NCI-H2227 treated with DMSO at 0.1 percent for 48 hours (cell line): ENCODE measurements at regions not wholly inside any gene's neighbourhood (a gene's known extent, or its start where the extent isn't known, plus 50 kb on each side); places are given as distances from the start of the nearest gene placed in this dataset.

Experiments
- DNase-seq: peaks from one replicate; lab custom pipeline; 2025; lab: John Stamatoyannopoulos, UW

DNA sequence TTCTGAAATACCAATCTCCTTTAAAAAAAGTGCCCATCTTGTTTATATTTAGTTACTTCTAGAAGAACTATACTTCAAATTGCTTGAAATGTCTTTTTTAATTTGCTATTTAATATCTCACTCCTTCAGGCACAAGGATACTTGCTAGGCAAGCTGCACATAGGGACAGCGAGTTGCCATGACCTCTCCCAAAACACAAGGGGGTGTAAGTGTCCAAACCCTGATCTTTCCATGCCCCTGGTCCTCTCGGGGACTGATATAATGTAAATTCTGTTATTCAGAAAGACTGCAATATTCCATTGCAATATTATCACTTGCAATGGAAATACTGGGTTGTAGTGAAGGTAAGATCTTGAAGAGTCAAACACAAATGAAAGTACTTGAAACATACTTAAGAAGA is 480.4 kb downstream of the CETN3 start:
- no peak for DNase-seq

DNA sequence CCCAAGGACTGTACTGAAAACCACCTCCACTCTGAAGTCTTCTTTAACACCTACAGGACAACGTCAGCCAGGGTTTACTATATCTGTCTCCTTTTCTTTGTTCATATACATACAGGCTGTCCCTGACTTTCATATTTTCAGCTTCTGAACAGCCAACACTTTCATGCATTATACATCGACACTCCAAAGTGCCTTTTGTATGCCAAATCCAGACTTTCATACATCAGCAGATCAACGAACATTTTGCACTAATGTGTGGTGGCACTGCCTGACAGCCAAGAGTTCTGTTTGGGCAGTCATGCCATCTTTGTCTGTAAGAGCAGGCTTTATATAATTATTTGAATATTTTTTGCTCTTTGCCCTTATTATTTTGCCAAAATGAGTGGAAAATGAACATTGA is 487.4 kb downstream of the CETN3 start:
- no peak for DNase-seq

DNA sequence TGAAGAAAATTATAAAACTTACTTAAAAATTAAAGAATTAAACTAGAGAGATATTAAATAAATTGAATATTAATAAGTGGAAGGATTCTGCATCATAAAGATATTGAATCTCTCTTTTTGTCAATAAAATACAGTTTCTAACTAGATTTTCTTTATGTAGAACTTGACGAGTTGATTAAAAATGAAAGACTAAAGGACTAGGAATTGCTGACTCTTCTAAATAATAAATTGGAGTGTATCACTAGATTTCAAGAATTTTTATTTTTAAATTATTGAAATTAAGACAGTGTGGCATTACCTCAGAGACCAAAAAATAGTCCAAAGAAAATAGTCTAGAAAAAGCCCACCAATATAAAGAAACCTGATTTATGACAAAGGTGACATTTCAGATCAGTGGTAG is 492.4 kb downstream of the CETN3 start:
- no peak for DNase-seq

DNA sequence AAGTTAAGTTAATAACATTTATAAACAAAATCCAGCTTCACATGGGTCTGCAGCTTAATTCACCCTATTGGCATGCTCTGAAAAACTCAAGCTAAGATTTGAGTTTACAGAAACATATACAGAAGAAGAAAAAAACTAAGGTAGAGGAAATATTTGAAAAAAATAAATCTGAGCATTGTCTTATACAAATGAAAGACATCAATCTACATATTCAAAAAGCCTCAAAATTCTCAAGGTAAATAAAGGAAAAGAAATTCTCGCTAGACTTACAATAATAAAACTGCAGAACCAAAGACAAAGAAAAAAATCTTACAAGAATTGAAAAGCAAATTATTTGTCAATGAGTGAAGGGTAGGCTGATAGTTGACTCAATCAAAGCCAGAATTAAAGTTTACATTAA is 493.4 kb downstream of the CETN3 start:
- DNase-seq = no peak

DNA sequence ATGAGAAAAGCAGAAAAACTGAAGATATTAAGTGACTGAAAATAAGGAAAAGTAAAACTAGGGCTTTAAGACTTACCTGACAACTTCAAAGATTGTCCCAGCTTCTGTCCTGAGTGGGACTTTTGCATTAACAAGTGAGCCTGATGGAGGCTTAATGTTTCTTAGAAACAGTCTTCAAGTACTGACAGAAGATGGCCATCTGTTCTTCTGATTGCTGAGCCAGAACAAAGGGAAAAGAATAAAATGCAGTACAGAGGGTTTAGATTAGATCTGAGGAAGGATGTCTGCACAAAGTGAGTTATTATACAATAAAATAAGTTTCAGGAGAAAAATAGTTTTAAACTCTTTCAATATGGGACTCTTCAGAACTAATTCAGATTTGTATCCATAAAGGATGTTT is 500.7 kb downstream of the CETN3 start:
- DNase-seq = no peak

DNA sequence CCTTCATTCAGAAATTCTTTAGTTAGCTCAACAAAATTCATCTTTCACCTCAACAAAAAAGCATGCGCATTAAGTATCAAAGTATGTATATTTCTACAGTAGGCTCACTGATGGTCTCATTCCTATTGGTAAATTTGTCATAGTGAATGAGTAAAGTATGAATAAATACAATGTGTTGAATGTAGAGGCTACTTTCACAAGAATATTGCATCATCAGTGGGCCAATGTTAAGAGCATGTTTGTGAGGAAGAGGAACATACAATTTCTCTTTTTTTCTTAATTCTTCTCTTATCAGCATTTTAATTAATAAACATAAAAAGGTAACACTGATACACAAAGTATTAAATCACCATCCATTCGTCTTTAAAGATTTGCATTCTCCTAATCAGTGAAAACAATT is 505.1 kb downstream of the CETN3 start:
- no peak for DNase-seq

DNA sequence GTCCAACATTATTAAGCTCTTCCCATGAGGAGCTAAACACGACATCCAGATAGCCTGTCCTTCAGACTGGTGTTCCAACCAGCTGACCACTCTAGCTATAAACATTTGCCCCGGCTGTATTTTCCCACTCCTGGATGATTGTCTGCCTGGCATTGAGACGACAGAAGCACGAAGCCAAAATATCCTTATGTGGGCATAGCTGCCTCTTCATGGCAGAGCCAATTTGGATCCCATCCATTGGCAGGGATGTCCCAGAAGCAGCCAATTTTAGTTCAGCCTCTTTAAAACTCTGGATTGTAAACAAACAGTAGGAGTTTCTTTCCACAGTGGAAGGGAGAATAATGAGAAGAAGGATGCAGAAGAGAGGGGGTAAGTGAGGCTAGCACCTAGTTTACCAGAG is 507.6 kb downstream of the CETN3 start:
- no peak for DNase-seq

DNA sequence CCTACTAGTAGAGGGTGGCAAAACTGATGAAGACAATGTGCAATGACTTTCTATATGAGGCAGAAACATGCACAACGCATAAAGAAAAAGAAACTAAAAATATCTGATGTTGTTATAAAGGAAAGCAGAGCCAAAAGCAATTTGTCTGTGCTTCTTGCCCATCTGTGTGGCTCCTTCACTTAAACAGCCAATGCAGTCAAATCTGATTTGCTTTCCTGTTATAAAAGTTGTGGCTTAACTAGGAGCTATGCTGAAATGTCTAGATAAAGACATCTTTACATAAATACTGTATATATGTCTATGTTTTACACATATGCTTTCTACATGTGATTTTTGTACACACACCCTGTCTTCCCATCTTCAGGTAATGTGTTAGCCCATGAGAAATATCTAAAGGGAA is 508.2 kb downstream of the CETN3 start:
- no peak for DNase-seq

DNA sequence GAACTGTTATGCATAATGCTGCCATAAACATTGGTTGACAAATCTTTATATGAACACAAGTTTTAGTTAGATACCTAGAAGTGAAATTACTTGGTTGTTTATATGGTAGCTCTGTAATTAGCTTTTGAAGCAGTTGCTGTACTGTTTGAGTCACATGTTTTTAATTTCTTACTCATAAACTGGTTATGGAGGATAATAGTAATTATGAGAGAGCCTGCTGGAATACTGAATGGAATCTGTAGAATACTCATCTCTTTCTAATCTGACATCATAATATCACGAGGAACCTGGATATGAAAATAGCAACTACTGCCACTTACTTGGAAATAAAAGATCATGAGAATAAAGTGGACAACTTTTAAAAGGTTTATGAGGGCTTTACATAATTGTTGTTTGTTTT is 509.2 kb downstream of the CETN3 start:
- DNase-seq = no peak

DNA sequence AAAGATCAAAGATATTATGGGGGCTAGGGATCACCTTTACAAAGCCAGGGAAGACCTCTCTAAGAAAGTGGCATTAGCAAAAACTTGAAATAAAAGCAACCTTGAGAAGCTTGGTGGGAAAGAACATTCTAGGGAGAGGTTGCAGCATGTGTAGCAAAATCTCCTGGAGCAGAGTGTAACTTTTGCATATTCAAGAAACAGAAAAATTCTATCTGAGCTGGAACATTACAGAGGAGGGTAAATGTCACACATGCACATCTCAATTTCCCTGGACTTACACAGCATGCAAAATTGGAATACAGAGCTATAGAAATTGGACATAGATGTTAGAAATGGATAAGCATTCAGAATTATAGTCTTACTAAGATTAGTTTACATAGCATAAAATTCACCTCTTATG is 510.0 kb downstream of the CETN3 start:
- DNase-seq = no peak

DNA sequence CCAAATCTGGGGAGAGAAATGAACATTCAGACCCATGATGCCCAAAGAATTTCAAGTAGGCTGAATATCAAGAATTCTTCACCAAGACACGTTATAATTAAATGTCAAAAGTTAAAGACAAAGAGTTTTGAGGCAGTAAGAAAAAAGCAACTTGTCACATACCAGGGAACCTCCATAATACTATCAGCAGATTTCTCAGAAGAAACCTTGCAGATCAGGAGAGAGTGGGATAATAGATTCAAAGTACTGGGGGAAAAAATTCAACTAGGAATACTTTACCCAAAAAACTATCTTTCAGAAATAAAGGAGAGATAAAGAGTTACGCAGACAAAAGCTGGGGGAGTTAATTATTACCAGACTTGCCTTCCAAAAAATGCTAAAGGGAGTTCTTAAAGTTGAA is 516.0 kb downstream of the CETN3 start:
- DNase-seq = no peak

DNA sequence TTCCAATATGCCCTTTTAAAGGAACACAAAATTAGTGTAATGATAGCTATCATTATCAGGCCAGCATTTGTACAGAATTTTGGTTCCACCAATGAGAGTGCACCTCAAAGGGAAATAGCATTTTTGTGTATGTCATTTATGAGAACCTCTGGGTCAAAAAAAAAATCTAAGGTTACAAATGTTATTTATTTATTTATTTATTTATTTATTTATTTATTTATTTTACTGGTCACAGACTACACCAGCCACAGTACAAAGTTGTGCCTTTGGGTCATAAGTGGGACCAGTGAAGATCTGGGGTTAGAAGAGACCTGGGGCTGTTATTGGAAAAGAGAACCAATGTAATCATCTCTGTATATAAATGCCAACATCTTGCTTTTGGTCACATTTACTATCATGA is 523.9 kb downstream of the CETN3 start:
- DNase-seq = no peak

DNA sequence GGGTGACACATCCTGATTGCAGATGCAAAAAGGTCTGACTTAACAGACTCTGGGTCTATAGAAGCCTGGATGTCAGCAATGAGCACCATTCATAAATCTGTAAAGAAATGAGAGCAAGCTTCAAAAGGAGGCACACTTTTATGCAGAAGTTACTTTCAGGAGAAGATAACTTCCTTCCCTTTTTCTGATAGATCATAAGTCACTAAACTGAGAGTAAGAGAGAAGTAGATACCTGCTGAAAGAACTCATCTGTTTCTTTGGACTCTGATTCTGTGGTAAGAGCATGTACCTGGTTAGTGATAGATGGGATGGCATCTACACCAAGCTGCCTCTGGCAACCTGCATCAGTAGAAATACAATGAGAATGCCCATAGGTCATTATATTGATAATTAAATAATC is 525.6 kb downstream of the CETN3 start:
- DNase-seq = no peak

DNA sequence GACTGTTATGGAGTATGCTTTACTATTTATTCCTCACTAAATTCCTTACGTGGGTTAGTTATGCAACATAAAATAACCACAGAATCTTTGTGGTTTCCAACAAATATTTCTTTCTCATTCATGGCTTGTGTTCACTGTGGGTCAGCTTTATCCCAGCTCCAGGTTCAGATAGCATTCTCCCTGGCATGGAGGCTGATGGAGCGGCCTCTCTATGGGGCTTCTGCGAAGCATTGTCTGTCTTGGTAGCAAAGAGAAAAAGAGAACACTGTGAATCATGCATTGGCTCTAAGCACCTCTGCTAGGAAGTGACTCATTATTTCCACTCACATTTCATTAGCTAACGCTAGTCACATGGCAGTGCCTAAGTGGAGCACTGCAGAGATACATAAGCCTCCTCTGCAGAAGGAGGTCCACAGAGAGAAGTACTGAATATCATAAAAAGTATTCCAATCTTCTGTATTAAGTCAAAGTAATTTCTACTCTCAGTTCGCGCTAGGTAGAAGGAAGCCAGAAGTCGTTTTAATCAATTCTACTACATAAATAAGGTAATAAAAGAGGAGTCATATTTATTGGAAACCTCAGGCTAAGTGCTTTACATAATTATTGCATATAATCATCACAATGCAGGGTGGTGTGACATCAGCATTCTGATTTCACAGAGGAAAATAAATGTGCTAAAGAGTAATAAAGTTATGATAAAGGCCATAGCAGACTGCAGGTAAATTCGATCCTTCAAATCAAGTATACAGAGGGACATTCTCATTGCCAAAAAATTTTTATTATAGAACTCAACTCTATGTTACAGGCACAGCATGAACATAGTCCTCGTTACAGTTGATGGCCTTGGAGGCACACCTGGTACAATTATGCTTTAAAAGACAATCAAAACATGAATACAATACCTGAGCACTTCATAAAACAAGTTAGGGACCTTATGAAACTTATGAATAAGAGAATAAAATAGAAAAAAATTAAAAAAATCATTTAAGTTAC is 531.1 kb downstream of the CETN3 start:
- DNase-seq = no peak

DNA sequence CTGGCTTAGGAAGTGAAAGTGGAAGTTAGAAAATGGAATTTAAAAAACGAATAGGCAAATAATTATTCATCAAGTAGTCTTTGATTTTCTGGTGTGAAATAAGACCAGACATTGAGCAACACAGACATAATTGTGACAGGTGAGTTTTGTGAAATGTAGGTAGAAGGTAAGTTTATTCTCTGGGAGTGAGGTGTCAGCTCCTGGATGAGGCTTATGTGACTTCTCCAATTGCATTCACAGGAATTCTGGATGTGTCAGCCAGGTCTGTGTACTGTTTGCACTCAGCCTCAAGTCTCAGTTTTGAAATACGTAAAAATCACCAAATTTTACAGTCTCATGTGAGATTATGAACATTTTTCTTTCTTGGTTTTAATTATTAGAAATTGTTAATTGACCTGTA is 537.6 kb downstream of the CETN3 start:
- DNase-seq = no peak

DNA sequence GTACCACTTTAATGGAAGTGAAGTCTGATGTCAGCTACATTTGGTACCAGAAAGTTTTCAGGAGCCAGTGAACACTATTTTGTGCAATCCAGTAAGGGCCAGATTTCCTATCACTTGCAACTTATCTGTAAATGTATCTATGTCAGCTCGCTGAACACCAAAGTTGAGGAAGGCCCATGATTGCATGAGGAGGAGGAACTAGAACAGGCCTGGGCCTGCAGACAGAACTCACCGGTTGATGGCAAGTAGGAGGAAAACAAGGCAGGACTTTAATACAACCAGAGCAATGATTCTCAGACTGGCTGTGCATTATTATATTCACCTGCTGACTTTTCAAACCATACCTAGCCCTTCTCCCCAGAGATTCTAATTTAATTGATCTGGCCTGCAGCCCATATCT is 540.2 kb downstream of the CETN3 start:
- no peak for DNase-seq

DNA sequence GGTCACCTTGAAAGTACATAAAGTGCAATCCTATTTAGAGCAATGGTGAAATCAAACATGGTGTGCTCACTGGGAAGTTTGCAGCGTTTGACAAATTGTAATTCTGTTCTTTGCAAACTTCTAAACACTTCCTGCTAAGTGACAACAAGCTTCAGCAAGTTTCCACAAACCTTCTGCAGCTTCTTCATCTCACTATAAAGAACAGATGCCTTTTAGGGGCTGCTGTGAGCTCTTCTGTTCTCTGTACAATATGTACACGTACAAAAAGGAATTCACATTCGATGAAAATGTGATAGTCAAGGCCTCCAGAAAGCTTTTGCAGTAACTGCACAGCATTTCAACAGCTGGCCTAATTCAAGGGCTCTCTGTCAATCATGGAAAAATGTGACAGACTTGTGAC is 543.1 kb downstream of the CETN3 start:
- no peak for DNase-seq

DNA sequence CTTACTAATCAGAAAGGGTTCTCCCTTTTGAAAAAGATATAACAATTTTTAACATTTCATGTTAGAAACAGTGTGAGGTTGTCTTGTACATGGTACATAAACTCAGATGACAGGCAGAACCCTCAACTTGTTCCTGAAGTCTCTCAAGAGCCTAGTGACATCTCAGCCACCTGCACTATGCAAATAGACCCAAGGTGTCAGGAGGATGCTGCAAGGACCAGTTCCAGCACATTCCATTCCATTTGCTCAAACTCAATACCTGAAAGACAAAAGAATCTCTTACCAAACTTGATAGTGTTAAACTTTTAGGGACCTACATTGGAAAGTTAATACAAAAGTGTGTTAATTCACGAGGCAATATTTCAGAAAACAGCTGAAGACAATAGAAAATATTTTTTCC is 544.6 kb downstream of the CETN3 start:
- DNase-seq = no peak

DNA sequence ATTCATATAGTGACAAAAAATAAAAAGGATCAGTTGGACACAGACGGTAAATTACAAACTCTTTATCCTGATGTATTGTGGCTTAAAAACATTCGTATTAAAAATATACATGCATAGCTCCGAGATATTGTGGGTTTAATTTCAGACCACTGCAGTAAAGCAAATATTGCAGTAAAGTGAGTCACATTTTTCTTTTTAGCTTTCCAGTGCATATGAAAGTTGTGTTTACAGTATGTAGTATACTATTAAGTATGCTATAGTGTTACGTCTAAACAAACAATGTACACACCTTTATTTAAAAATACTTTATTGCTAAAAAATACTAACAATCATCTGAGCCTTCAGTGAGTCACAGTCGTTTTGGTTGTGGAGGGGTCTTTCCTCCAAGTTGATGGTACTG is 551.8 kb downstream of the CETN3 start:
- no peak for DNase-seq

DNA sequence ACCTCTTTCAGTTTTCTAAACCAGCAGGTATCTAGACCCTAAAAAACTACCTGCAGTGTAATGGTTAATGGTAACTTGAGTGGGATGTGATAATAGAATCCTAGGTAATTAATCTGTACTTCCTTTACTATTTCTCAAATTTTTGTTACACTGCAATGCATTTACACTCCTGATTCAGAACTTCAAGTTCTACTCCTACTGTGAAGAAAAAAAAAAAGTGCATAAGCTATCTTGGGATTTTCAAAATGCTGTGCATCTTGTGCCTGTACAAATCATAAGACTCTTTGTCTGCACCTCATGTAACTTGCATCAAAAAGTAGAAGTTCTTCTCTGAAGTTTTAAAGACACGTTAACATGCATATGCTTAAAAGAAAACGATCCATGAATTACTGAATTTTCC is 554.1 kb downstream of the CETN3 start:
- DNase-seq = no peak

DNA sequence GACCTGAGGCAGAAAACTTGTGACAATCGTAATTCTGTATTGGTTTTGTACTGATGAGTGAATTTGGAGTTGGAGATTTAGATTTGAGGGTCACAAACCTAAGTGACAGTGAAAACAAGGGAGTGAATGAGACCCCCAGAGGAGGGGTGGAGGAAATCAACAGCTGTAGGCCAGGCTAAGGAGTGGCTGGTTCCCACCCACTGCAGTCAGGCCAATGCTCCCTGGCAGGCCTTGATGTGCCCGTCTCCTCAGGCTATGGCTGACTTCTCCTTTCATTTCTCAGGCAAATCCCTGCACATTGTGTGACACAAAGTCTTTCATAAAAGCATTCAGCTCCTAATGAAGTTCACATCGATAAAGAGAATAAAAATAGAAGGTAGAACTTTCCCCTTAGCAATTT is 557.6 kb downstream of the CETN3 start:
- DNase-seq = no peak

DNA sequence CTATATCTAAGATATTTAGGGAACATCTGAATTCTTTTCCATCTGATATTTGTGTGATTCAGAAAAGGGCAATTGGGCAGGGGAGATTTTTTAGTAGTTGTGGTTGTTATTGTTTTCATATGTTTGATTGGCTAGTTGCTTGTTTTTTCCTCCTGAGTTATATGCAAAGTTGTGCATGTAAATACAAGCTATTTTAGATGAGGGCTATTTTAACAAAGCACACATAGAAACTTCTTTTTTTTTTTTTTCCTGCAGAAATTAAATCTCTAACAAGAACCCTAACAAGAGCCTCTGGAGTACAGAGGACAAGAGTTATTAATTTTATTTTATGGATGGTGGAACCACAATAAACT is 559.1 kb downstream of the CETN3 start:
- no peak for DNase-seq

DNA sequence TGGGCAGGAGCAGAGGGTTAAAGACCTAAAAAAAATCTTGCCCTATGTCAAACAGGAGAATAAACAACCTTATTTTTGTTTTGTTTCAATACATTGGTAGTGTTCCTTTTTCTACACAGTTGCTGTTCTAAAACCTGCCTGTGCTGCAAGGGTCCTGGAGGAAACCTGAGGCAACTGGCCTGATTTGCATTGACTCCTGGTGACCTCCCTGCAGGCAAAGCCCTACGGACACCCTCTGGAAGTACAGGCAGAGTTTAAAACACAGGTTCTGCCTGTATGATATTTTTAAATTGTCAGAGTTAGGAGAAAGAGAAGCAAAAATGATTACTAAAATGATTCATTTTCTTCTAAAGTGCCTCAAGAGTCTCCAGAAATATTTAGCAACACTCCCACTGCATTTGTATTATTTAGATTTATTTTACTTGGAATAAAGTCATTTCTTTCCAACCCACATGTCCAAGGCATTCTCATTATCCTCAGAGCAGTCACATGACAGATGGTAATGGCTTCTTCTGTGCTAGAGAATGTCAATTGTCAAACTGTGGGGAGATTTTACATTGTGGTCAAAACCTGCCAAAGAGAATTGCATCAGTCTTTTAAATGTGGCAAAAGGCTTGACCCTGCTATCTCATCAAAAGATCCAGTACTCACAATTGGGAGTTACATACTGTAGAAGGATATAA is 559.6 kb downstream of the CETN3 start:
- DNase-seq = no peak

DNA sequence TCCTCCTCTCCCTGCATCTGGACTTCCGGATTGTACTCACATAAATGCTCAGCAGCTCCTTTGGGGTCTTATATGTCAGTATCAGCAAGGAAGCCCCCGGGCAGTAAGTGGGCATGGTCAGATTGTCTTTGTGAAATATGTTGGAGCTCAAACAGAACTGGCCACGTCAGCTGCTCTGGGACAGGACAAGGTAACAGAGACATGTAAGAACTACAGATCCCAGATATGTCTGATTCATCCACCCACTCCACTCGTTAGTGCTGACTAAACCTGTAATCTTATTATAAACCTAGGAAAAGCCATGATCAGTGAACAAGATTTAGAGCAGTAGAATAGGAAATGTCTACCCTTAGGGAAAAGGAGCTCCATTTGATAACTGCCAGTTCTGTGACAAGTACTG is 561.8 kb downstream of the CETN3 start:
- no peak for DNase-seq
